Suppressor macrophage treated with lipopolysaccharide for 4 hours (primary cell): ENCODE measurements at regions not wholly inside any gene's neighbourhood (a gene's known extent, or its start where the extent isn't known, plus 50 kb on each side); places are given as distances from the start of the nearest gene placed in this dataset.
"Not testable (repeated sequence)": the region's sequence is repeated elsewhere in the genome, so short reads cannot be mapped to it uniquely, and the experiment has no call there.

Source experiments
- DNase-seq: peaks from one replicate; pipeline ENCODE4 v3.0.0-alpha.2; 2020

DNA sequence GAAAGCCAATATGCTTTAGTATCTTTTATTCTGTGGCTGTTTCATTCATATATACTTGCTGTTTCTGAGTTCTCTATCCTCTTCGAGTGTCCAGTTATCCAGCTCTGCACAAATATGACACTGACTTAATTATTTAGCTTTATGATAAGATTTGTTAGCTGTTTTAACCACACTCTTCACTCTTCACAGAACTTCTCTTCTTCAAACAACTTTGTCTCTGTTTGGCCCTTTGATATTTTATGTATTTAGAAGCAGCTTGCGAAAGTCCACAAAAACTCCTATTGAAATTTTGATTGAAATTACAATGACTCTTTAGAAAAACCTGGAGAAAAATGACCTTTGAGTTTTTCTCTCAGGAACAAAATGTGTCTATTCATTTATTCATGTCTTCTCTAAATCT, 407.0 kb downstream of the CPS1 start:
- no peak for DNase-seq

DNA sequence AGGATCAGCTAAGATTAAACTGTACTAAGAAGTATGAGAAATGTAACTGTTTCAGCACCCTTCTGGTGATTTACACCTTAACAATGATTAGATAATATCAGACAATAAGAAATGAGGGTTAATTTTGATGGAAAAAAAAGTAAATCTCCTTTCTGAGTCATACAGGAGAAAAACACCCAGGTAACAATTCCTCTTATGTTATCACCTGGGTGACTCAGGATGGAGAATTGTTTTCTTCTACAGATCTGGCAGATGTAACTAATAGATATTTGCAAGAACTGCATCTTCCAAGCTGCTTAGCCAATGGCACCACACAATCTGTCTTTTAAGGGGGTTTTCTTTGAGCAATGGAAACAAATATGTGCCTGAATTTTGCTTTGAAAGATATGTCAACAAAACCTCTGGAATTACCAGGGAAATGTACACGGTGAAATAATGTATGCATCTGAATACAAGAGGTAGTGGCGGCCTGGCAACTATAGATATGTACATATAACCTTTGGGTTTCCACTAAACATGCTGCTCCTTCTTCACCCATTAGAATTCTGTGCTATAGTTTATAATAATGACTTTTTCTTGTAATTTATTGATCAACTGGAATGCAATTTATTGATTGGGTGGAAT, 407.9 kb downstream of the CPS1 start:
- no peak for DNase-seq

DNA sequence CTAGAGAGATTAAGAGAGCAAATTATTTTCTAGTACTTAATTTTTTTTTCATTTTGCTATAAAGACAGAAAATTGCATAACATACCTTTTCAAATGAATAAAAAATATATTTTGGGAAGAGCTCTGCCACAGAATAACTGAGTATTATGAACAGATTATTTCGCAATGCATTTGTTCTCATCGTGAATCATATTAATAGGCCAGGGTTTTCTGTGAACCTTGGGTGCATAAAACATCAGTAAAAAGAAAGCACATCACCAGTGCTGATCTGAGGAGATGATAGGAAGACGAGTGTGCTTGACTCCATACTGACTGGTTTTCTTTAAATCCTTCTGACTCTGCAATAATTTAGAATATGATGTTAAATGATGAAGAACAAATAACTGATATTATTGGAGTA, 409.1 kb downstream of the CPS1 start:
- DNase-seq, result no peak

DNA sequence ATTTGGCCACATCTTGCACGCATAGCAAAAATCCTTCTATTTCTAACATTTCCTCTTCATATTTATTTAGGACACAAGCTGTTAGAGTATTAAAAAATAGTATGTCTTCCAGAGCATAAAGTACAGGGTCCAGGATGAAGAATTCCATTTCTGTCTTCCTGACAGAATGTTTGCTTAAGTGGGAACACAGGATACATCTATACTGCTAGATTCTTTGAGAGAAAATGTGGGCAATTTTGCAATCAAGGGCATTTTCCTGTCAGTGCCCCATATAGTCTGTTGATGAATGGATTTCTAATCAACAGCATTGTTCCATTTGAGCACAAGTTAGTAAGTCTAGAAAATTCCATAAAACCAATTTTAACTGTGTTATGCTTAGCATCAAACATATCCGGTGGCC, 409.9 kb downstream of the CPS1 start:
- no peak for DNase-seq

DNA sequence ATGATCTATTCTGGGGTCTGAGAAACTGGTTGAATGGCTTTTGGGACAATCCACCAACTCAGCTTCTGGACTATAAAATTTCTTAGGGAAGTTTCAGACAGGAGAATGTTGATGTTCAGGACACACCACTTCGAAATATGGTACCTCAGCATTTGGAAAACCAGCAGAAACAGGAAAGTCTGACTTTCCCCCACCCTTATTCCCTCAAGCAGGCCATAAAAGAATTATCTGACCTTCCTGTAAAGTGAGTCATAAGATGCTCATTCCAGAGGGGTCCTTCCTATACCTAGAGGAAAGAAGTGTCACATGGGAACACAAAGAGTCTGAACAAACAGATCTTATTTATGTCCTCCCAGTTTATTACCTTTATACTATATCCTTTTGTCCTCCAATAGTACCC, 415.0 kb downstream of the CPS1 start:
- no peak for DNase-seq

DNA sequence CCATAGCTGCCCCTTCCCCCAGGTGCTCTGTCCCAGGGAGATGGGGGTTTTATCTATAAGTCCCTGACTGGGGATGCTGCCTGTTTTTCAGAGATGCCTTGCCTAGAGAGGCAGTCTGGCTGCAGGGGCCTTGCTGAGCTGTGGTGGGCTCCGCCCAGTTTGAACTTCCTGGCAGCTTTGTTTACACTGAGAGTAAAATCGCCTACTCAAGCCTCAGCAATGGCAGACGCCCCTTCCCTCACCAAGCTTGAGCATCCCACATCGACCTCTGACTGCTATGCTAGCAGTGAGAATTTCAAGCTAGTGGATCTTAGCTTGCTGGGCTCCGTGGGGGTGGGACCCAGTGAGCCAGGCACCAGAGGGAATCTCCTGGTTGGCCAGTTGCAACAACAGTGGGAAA, 430.4 kb downstream of the CPS1 start:
- DNase-seq, result not testable (repeated sequence)

DNA sequence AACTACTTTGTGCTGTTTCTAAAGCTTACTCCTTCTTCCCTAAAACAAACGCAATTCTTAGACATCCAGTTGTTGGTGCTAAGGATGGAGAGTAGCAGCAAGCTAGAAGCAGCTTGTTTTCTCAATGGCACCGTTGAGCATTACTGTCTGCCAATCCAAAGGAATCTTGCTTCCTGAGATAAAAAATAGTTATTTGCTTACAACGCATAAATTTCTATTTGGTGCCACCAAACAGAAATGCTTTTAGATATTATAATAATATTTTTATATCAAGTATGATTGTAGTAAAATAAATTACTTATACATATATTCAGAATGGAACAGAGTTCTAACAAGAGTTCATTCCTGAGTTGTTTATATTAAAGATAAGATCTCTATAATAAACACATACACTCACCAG, 434.7 kb downstream of the CPS1 start:
- no peak for DNase-seq

GRCh38 chr2:210994104-210994503, 437.7 kb downstream of the CPS1 start:
- DNase-seq, result no peak

GRCh38 chr2:210997373-210997772, 441.0 kb downstream of the CPS1 start:
- no peak for DNase-seq

DNA sequence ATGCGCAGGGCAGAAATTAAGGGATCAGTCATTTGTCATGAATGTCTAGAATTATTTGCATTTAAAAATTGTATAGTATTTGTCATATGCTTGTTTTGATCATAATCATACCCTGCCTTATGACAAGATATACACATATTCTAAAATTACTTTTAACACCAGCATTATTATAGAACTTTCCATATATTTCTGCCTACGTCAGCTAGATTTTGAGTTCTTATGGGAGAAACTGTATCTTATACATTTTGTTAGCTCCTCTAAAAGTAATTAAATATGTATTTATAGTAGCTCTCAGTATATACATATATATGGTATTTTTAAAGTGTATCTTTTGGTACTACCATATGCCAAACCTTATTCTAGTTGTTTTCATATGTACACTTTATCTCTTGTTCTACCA, 441.9 kb downstream of the CPS1 start:
- DNase-seq, result no peak

DNA sequence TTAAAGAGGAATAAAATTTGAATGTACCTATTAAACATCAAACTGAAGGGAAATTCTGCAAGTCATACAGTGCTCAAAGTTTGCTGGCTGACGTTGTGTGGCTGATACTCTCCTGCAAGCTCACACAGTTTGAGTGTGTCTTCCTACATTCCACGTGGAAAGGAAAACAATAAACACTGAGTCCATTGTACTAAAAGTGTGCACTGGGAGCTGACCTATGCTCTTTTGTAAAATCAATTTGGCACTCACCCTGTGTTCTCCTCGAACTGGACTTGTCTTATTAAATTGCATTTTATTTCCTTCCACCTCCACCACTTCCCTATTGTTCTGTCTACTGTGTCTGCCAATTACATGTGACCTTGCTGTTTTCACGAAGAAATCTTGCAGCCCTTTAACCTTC, 458.0 kb downstream of the CPS1 start:
- no peak for DNase-seq

GRCh38 chr2:211014906-211015305, 458.5 kb downstream of the CPS1 start:
- no peak for DNase-seq

GRCh38 chr2:211025089-211025488, 468.7 kb downstream of the CPS1 start:
- not testable (repeated sequence) for DNase-seq

GRCh38 chr2:211026109-211026508, 469.7 kb downstream of the CPS1 start:
- no peak for DNase-seq

GRCh38 chr2:211027976-211028375, 471.6 kb downstream of the CPS1 start:
- no peak for DNase-seq

DNA sequence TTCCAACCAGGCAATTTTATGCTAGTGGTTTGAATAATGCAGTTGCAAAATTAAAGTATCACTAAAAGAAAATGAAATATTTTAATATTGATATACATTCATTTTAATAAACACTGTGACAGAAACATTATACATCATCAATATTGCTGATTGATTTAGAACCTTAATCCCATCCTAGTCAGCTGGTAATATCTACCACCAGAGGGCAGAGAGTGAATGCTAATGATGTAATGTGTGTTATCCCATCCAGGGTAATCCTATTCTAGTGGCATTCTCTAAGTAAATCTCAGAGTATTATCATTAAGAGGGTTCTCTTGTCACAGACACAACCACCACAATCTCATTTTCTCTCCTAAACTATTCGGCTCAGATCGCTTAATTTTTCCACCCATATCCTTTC, 477.4 kb downstream of the CPS1 start:
- DNase-seq, result no peak

DNA sequence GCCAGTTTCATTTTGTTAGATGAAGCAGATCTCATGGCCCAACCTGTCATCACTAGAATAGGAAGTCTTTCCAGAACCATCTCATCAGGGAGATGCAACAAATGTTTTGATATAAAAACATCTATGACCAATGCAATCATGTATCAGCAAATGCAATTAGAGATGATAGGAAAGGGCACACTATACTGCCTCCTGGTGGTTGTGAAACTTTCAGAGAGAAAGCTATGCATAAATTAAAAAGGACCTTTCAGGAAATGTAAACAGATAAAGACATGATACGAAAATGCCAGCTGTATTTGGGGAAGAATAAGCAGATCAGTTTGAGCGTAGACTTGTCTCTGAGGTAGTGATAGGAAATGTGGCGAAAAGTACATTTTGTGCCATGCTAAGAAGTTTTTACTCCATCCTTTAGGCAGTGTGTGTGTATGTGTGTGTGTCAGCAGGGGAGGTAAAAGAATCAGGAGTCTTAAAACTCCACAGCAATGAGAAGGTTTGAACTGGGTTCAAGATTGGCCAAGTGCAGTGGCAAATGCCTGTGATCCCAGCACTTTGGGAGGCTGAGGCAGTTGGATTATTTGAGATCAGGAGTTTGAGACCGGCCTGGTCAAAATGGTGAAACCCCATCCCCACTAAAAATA, 479.3 kb downstream of the CPS1 start:
- peak; percentile 26 for DNase-seq

DNA sequence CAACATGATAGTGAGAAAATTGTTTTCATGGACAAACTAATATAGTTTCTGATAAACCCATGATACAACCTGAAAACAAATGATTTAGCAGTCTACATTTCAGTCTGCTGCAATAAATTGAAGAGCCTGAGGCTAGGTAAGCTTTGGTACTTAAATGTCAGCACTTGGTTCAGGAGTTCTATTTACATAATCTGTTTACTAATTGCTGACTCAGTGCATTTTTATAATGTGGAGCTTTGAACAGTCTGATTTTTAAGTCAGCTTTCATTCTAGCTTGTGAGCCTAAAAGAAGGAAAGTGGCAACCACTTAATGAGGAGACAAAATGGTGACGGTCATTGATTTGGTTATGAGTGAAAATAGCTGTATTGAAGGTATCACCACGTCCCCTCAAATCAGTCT, 488.6 kb downstream of the CPS1 start:
- DNase-seq, result no peak

- DNase-seq, result no peak
These were observed 493.1 kb downstream of the CPS1 start for GRCh38 chr2:211049321-211050018.

DNA sequence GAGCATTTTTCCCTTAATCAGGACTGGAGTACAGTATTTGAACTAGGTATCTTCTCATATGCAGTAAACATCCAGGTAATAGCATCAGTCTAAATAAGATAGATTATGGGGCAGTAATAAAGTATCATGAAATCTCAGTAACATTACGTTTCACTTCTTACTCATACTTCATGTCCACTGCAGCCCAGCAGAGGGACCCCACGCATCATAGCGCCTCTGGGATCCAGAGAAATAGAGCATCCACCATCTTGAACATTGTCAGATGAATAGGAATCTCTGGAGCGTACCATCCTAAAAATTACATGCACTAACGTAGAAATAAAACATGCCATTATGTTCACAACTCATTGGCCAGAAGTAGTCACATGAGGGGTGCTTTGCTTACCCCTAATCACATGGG, 499.0 kb downstream of the CPS1 start:
- DNase-seq, result no peak

GRCh38 chr2:211061612-211062296, 505.4 kb downstream of the CPS1 start:
- no peak for DNase-seq

DNA sequence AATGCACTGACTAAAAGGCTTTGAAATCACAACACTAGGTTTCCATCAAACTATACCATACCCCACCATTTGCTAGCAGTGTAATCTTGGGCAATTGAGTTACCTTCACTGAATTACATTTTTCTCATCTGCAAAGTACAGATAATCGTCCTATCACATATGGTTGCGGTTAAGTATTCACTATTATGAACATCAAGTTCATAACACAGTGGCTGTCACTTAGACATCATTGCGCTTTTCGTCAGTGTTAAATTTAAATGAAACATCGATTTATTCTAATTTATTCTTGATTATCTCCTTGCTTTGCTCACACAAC, 505.9 kb downstream of the CPS1 start:
- DNase-seq, result no peak

GRCh38 chr2:211067029-211067428, 510.6 kb downstream of the CPS1 start:
- no peak for DNase-seq

DNA sequence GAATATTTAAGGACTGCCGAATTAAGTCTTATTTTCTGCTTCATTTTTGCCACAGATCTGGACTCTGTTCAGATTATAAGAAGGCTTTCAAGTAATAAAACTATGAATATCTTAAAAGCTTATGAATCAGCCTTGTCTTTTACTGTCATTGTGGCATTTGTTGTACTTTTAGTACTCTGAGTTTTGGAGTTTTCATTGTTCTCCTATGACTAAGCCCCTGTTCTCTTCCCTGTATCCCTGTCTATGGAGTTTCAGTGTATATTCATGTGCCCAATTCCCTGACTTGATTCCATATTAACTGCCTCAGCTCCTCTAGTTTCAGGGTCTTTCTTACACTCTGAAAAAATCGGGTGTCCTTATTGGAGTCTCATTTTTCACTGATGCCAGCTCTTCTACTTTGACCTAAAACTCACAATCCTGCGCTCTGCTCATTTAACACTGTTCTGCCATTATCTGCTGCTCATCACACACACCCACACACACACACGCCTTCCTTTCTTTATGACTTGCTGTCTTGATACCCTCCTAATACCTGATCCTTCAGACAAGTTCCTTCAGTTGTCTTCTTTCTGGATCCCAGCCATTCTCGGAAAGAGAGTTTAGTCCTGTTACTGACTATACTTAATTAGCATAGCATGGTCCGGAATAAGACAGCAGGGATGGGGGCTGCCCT, 511.8 kb downstream of the CPS1 start:
- DNase-seq, result no peak
